DOHH2 (cell line): ENCODE measurements at regions not wholly inside any gene's neighbourhood (a gene's known extent, or its start where the extent isn't known, plus 50 kb on each side); places are given as distances from the start of the nearest gene placed in this dataset.

ENCODE experiments used
- H3F3A ChIP-seq: fragments of 200-600 bp; sonication (generic), shearing (Covaris generic); 2 replicates; pipeline ENCODE4 v1.6.0; 2016; ENCODE audit warnings: antibody characterized with exemption, mild to moderate bottlenecking; ENCODE audit not compliant: control insufficient read depth, insufficient read depth
- H3K27ac ChIP-seq: fragments of 200-600 bp; sonication (generic); 2 replicates; pipeline ENCODE4 v1.5.1; 2014; ENCODE audit warnings: low read depth, mild to moderate bottlenecking, low read length, moderate library complexity
- H3K27me3 ChIP-seq: fragments of 200-600 bp; sonication (generic); 2 replicates; pipeline ENCODE4 v1.6.1; 2014; ENCODE audit warnings: mild to moderate bottlenecking, low read length, mixed read lengths; ENCODE audit not compliant: control insufficient read depth
- H3K36me3 ChIP-seq: fragments of 200-600 bp; sonication (generic); 2 replicates; pipeline ENCODE4 v1.6.1; 2014; ENCODE audit warnings: mild to moderate bottlenecking, low read length, moderate library complexity, mixed read lengths; ENCODE audit not compliant: control insufficient read depth
- H3K4me1 ChIP-seq: fragments of 200-600 bp; sonication (generic); 2 replicates; pipeline ENCODE4 v1.6.1; 2014; ENCODE audit warnings: mild to moderate bottlenecking, low read length, mixed read lengths; ENCODE audit not compliant: control insufficient read depth
- H3K4me2 ChIP-seq: fragments of 200-600 bp; sonication (generic); 2 replicates; pipeline ENCODE4 v1.6.0; 2014; ENCODE audit warnings: mild to moderate bottlenecking, low read length, moderate library complexity
- H3K4me3 ChIP-seq: fragments of 200-600 bp; sonication (generic); 2 replicates; pipeline ENCODE4 v1.5.1; 2014; ENCODE audit warnings: mild to moderate bottlenecking, low read length, mixed read lengths
- H3K79me2 ChIP-seq: fragments of 200-600 bp; sonication (generic); 2 replicates; pipeline ENCODE4 v1.6.1; 2014; ENCODE audit warnings: mild to moderate bottlenecking, low read length, mixed read lengths; ENCODE audit not compliant: control insufficient read depth
- H3K9me2 ChIP-seq: fragments of 200-600 bp; sonication (generic); replicated peaks from 2 replicates; pipeline ENCODE4 v1.6.1; 2014; ENCODE audit warnings: mild to moderate bottlenecking, low read length, mixed read lengths; ENCODE audit not compliant: control insufficient read depth
- H3K9me3 ChIP-seq: fragments of 200-600 bp; sonication (generic); 2 replicates; pipeline ENCODE4 v1.6.1; 2014; ENCODE audit warnings: antibody characterized with exemption, low read length, mixed read lengths; ENCODE audit not compliant: control insufficient read depth, insufficient read depth
- H4K20me1 ChIP-seq: fragments of 200-600 bp; sonication (generic); 2 replicates; pipeline ENCODE4 v1.6.0; 2014; ENCODE audit warnings: low read depth, mild to moderate bottlenecking, antibody characterized with exemption, low read length, moderate library complexity; ENCODE audit not compliant: control insufficient read depth, insufficient read depth
- CTCF ChIP-seq: fragments of 200-600 bp; sonication (generic); IDR thresholded peaks from one replicate; pipeline ENCODE4 v1.5.1; 2014; ENCODE audit warnings: antibody characterized with exemption, mild to moderate bottlenecking, low read depth, low read length; ENCODE audit not compliant: poor library complexity, severe bottlenecking
- EZH2phosphoT487 ChIP-seq: fragments of 200-600 bp; sonication (generic); IDR thresholded peaks from 2 replicates; pipeline ENCODE4 v1.6.1; 2017; ENCODE audit warnings: borderline replicate concordance, mild to moderate bottlenecking, antibody characterized with exemption, low read length, moderate library complexity, mixed read lengths

- H3K4me3 ChIP-seq, result no peak overlapping the region
- H3K79me2 ChIP-seq, result no peaks in the 10 kb centered on the region
- no peaks in the 10 kb centered on the region for H3K9me3 ChIP-seq
- no peaks in the 10 kb centered on the region for H3K36me3 ChIP-seq
- H3F3A ChIP-seq, result no peaks in the 10 kb centered on the region
- H3K4me1 ChIP-seq, result no peaks in the 10 kb centered on the region
- TF ChIP-seq CTCF, result no peak
- no peak for TF ChIP-seq EZH2phosphoT487
- H3K27ac ChIP-seq, result no peak overlapping the region
- H3K9me2 ChIP-seq, result no peaks in the 10 kb centered on the region
- no peak overlapping the region for H3K4me2 ChIP-seq
- H3K27me3 ChIP-seq, result no peaks in the 10 kb centered on the region
- H4K20me1 ChIP-seq, result no peaks in the 10 kb centered on the region
Observed at GRCh38 chr6:48777411-48777810, 666.4 kb upstream of the PTCHD4 start.

- no peaks in the 10 kb centered on the region for H3K9me2 ChIP-seq
- no peaks in the 10 kb centered on the region for H3K27me3 ChIP-seq
- H3K79me2 ChIP-seq, result no peaks in the 10 kb centered on the region
- TF ChIP-seq EZH2phosphoT487 (no peak), CTCF (no peak)
- no peak overlapping the region for H3K27ac ChIP-seq
- no peaks in the 10 kb centered on the region for H4K20me1 ChIP-seq
- no peaks in the 10 kb centered on the region for H3F3A ChIP-seq
- H3K4me2 ChIP-seq, result no peak overlapping the region
- no peaks in the 10 kb centered on the region for H3K36me3 ChIP-seq
- H3K4me3 ChIP-seq, result no peak overlapping the region
- no peaks in the 10 kb centered on the region for H3K4me1 ChIP-seq
- H3K9me3 ChIP-seq, result no peaks in the 10 kb centered on the region
Observed at GRCh38 chr6:48775157-48775556, 664.2 kb upstream of the PTCHD4 start.

- no peaks in the 10 kb centered on the region for H4K20me1 ChIP-seq
- H3K4me2 ChIP-seq, result no peak overlapping the region
- H3F3A ChIP-seq, result no peaks in the 10 kb centered on the region
- no peak overlapping the region for H3K27ac ChIP-seq
- H3K36me3 ChIP-seq, result no peaks in the 10 kb centered on the region
- H3K9me3 ChIP-seq, result no peaks in the 10 kb centered on the region
- H3K27me3 ChIP-seq, result no peaks in the 10 kb centered on the region
- TF ChIP-seq CTCF (no peak), EZH2phosphoT487 (no peak)
- H3K4me3 ChIP-seq, result no peak overlapping the region
- H3K4me1 ChIP-seq, result no peaks in the 10 kb centered on the region
- no peaks in the 10 kb centered on the region for H3K79me2 ChIP-seq
- H3K9me2 ChIP-seq, result no peaks in the 10 kb centered on the region
Observed at GRCh38 chr6:48774276-48774675, 663.3 kb upstream of the PTCHD4 start.

- H3K4me2 ChIP-seq, result no peak overlapping the region
- no peaks in the 10 kb centered on the region for H3K9me2 ChIP-seq
- no peaks in the 10 kb centered on the region for H3K27me3 ChIP-seq
- H4K20me1 ChIP-seq, result no peaks in the 10 kb centered on the region
- H3K4me3 ChIP-seq, result no peak overlapping the region
- H3K4me1 ChIP-seq, result no peaks in the 10 kb centered on the region
- H3F3A ChIP-seq, result no peaks in the 10 kb centered on the region
- H3K36me3 ChIP-seq, result no peaks in the 10 kb centered on the region
- no peaks in the 10 kb centered on the region for H3K9me3 ChIP-seq
- H3K79me2 ChIP-seq, result no peaks in the 10 kb centered on the region
- H3K27ac ChIP-seq, result no peak overlapping the region
- no peak for TF ChIP-seq EZH2phosphoT487
- TF ChIP-seq CTCF, result no peak
Observed at GRCh38 chr6:48766349-48766748, 655.4 kb upstream of the PTCHD4 start.
